Suprapubic skin (tissue), 4 donors: ENCODE measurements at regions not wholly inside any gene's neighbourhood (a gene's known extent, or its start where the extent isn't known, plus 50 kb on each side); places are given as distances from the start of the nearest gene placed in this dataset.

Experiments
- DNase-seq, 2 donors: peaks; one replicate each; pipeline ENCODE4 v3.0.0-alpha.2; 2019; ENCODE audit warnings: low spot score in 2 of 2
- H3K27ac ChIP-seq: fragments of 200-600 bp; sonication (generic); one replicate; pipeline ENCODE4 v1.5.1; 2019
- H3K27me3 ChIP-seq: fragments of 200-600 bp; sonication (generic); one replicate; pipeline ENCODE4 v1.5.1; 2019
- H3K36me3 ChIP-seq: fragments of 200-600 bp; sonication (generic); one replicate; pipeline ENCODE4 v1.5.1; 2019
- H3K4me1 ChIP-seq: fragments of 200-600 bp; sonication (generic); one replicate; pipeline ENCODE4 v1.5.1; 2019
- H3K4me3 ChIP-seq: fragments of 200-600 bp; sonication (generic); one replicate; pipeline ENCODE4 v1.5.1; 2019; ENCODE audit warnings: mild to moderate bottlenecking
- H3K9me3 ChIP-seq: fragments of 200-600 bp; sonication (generic); one replicate; pipeline ENCODE4 v1.5.1; 2019
- EP300 ChIP-seq: sonication (generic); formaldehyde crosslinking; IDR thresholded peaks from one replicate; pipeline ENCODE4 v1.6.1; 2017; ENCODE audit warnings: antibody characterized with exemption
- POLR2A ChIP-seq, 2 donors: fragments of 450-650 bp; IDR thresholded peaks; one replicate each; pipeline ENCODE4 v1.6.1; 2017; ENCODE audit warnings: antibody characterized with exemption in 2 of 2, mild to moderate bottlenecking in 2 of 2, moderate library complexity in 2 of 2
- POLR2AphosphoS5 ChIP-seq, 3 donors: sonication (generic); formaldehyde crosslinking; IDR thresholded peaks; one replicate each; pipeline ENCODE4 v1.6.1; 2017; ENCODE audit warnings: antibody characterized with exemption in 3 of 3
- WGBS: methylation state at CpG from one replicate; pipeline ENCODE4 v1.1.5; 2018; 5-methylcytosine and 5-hydroxymethylcytosine counted together
- TF ChIP-seq, protein P1 (sequence below), 2 donors: fragments of 200-600 bp in 1 of 2; fragments of 450-650 bp in 1 of 2; sonication (generic) in 1 of 2; IDR thresholded peaks; one replicate each; pipeline ENCODE4 v1.5.1; 2016 to 2019; ENCODE audit warnings: antibody characterized with exemption in 2 of 2, mild to moderate bottlenecking in 1 of 2, moderate library complexity in 1 of 2

DNA sequence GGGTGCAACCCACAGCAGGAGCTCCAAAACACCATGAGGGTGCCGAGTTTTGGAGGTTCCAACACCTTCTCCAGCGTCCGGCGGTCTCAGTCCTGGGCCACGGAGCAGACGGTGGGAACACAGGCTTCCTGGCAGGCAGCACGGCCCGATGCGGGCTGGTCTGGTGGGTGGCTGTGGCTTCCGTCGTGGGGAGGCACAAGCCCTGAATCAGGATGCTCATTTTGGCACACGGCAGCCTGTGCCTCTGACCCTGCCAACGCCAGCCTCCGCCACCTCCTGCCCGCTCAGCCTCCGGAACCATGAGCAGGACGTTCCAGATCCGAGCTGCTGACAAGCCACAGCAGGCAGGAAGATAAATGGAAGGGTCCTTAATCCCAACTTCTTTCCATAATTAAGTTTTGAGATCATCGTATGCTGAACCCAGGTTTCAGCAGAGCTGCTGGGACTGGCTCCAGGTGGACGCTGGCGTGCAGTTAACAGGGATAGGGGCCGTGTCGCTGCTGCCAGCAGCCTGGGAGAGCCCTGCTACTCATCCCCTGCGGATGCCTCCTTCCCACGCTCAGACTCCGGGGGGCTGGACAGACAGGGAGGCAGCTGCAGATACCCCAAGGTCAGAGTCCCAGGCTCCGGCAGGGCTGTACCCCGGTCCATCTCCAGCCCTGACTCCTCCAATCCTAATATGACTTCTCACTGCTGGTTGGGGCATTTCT lies 136.6 kb downstream of the ENGASE start:
- TF ChIP-seq EP300 (no peak), POLR2A (IDR thresholded peaks at IDR 0.05) (no peak), POLR2AphosphoS5 (IDR thresholded peaks at IDR 0.05) (no peak)
- TF ChIP-seq, protein P1, sequence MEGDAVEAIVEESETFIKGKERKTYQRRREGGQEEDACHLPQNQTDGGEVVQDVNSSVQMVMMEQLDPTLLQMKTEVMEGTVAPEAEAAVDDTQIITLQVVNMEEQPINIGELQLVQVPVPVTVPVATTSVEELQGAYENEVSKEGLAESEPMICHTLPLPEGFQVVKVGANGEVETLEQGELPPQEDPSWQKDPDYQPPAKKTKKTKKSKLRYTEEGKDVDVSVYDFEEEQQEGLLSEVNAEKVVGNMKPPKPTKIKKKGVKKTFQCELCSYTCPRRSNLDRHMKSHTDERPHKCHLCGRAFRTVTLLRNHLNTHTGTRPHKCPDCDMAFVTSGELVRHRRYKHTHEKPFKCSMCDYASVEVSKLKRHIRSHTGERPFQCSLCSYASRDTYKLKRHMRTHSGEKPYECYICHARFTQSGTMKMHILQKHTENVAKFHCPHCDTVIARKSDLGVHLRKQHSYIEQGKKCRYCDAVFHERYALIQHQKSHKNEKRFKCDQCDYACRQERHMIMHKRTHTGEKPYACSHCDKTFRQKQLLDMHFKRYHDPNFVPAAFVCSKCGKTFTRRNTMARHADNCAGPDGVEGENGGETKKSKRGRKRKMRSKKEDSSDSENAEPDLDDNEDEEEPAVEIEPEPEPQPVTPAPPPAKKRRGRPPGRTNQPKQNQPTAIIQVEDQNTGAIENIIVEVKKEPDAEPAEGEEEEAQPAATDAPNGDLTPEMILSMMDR (IDR thresholded peaks at IDR 0.05): no peak
- H3K27ac ChIP-seq: no peak overlapping the region
- no peaks in the 10 kb centered on the region for H3K9me3 ChIP-seq
- DNase-seq: no peak
- H3K36me3 ChIP-seq: no peaks in the 10 kb centered on the region
- H3K27me3 ChIP-seq: peaks cover 98% of the 10 kb centered on the region
- no peaks in the 10 kb centered on the region for H3K4me1 ChIP-seq
- H3K4me3 ChIP-seq: no peak overlapping the region
- 71% methylated on average over 17 of the region's 28 CpGs for WGBS

DNA sequence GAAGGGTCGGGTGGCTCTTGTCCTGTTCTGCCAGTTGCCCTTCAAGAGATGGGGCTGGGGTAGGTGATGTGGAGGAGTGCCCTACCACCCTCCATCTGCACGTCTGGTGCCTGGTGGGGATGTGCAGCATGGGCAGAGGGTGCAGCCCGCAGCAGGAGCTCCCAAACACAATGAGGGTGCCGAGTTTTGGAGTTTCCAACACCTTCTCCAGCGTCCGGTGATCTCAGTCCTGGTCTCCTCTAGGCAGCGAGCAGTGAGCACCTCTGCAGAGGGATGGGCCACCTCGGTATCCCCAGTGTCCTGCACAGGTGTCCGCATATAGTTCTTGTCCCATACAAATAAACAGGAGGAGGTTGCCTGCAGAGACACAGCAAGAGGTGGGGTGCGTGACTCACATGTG lies 136.0 kb downstream of the ENGASE start:
- Histone ChIP-seq H3K27me3 (peaks cover 98% of the 10 kb centered on the region), H3K4me3 (no peak overlapping the region), H3K27ac (no peak overlapping the region), H3K4me1 (no peaks in the 10 kb centered on the region), H3K9me3 (no peaks in the 10 kb centered on the region), H3K36me3 (no peaks in the 10 kb centered on the region)
- WGBS: 69% methylated on average over 7 of the region's 10 CpGs
- no peak for DNase-seq
- TF ChIP-seq POLR2AphosphoS5 (IDR thresholded peaks at IDR 0.05) (no peak), POLR2A (IDR thresholded peaks at IDR 0.05) (no peak)

DNA sequence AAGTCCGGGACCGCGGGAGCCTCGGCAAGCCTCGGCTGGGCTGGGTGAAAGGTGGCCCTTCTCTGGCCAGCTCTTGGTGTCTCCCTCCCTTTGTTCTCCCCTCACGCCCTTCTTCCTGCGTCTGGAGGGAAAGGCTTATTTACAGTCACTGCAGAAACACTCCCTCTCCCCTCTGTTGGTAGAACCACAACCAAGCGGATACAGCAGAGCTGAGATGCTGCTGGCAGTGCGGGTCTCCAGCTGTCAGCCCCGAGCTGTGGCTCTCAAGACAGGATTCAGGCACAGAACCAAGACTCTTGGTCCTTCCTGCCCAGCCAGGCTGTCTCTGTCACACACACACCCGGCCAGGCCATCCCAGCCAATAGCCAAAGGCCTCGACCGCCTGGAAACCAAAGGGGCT lies 133.3 kb downstream of the ENGASE start:
- DNase-seq: no peak
- no peak for TF ChIP-seq POLR2AphosphoS5 (IDR thresholded peaks at IDR 0.05)
- TF ChIP-seq, protein P1 (IDR thresholded peaks at IDR 0.05): no peak
- TF ChIP-seq EP300: no peak
- TF ChIP-seq POLR2A (IDR thresholded peaks at IDR 0.05): no peak
- Histone ChIP-seq H3K4me3 (no peak overlapping the region), H3K4me1 (no peaks in the 10 kb centered on the region), H3K36me3 (no peaks in the 10 kb centered on the region), H3K27me3 (peaks cover 96% of the 10 kb centered on the region), H3K27ac (no peak overlapping the region), H3K9me3 (no peaks in the 10 kb centered on the region)
- 51% methylated on average over 9 of the region's 13 CpGs for WGBS

DNA sequence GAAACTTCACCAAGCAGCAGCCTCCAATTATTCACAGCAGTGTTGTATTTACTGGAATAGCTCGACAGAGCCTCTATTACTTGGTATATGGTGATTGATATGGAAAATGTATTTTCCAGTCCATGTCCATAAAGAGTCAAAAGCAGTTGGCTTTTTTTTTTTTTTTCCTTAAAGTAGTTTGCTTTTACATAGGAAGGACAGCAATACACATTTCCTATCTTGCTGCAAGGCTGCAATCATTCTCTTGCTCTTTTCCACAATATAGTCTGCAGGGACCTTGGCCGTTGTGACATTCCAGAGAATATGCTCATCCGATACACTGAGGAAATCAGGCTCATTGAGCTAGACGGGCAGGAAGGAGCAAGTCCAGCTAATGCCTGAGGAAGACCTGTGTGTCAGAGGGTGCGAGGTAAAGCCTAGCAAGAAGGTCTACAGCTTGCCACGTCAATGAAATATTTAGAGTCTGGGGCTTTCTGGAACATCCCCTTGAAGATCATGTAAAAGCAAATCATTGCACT lies 131.1 kb downstream of the ENGASE start:
- peaks cover 96% of the 10 kb centered on the region for H3K27me3 ChIP-seq
- WGBS: 71% methylated on average over 6 of the region's 6 CpGs
- no peaks in the 10 kb centered on the region for H3K36me3 ChIP-seq
- no peaks in the 10 kb centered on the region for H3K9me3 ChIP-seq
- H3K4me3 ChIP-seq: no peak overlapping the region
- H3K4me1 ChIP-seq: no peaks in the 10 kb centered on the region
- TF ChIP-seq, protein P1 (IDR thresholded peaks at IDR 0.05): no peak
- TF ChIP-seq EP300: no peak
- TF ChIP-seq POLR2A (IDR thresholded peaks at IDR 0.05): no peak
- TF ChIP-seq POLR2AphosphoS5 (IDR thresholded peaks at IDR 0.05): no peak
- no peak overlapping the region for H3K27ac ChIP-seq
- DNase-seq: no peak

DNA sequence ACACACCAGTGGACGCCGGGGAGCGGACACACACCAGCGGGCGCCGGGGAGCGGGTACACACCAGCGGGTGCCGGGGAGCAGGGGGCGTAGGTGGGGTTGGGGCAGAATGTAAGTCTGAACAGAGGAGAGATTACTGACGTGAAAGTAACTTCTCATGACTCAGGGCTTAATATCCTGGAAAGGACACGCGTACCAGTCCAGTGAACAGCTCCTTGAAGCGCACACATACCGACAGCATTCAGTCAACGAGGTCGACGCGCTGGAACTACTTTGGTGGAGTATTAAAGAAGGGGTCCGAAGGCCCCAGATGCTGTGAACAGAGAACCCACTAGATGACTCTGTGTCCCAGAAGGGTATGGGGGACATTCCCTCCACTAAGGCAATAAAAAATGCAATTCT lies 129.6 kb downstream of the ENGASE start:
- 95% methylated on average over 20 of the region's 20 CpGs for WGBS
- Histone ChIP-seq H3K27ac (no peak overlapping the region), H3K9me3 (no peaks in the 10 kb centered on the region), H3K4me3 (no peak overlapping the region), H3K36me3 (no peaks in the 10 kb centered on the region), H3K27me3 (peaks cover 96% of the 10 kb centered on the region), H3K4me1 (no peaks in the 10 kb centered on the region)
- TF ChIP-seq EP300: no peak
- TF ChIP-seq POLR2AphosphoS5 (IDR thresholded peaks at IDR 0.05): no peak
- TF ChIP-seq, protein P1 (IDR thresholded peaks at IDR 0.05): no peak
- no peak for TF ChIP-seq POLR2A (IDR thresholded peaks at IDR 0.05)
- DNase-seq: no peak
